Gastrocnemius medialis (tissue), 4 donors: ENCODE measurements at regions not wholly inside any gene's neighbourhood (a gene's known extent, or its start where the extent isn't known, plus 50 kb on each side); places are given as distances from the start of the nearest gene placed in this dataset.

Experiments used
- ATAC-seq, 2 donors: fragments of 150-250 bp; one replicate each; pipeline ENCODE4 v1.9.1; 2016
- DNase-seq, 2 donors: peaks; one replicate each; pipeline ENCODE4 v3.0.0-alpha.2; 2019
- H3K27ac ChIP-seq, 4 donors: fragments of 200-600 bp; sonication (generic); 1 replicate in 1 of 4; 2 replicates in 3 of 4; pipeline ENCODE4 v1.5.1; 2016 to 2018; ENCODE audit warnings: mild to moderate bottlenecking in 2 of 4, moderate library complexity in 1 of 4
- H3K27me3 ChIP-seq, 3 donors: fragments of 200-600 bp; sonication (generic) in 2 of 3; 1 replicate in 1 of 3; 2 replicates in 2 of 3; pipeline versions ENCODE4 v1.5.1 to v1.6.0; 2016 to 2019; ENCODE audit warnings: mild to moderate bottlenecking in 1 of 3, moderate library complexity in 1 of 3
- H3K36me3 ChIP-seq, 2 donors: fragments of 200-600 bp; sonication (generic) in 1 of 2; one replicate each; pipeline ENCODE4 v1.5.1; 2017 to 2018
- H3K4me1 ChIP-seq, 2 donors: fragments of 200-600 bp; sonication (generic) in 1 of 2; one replicate each; pipeline ENCODE4 v1.5.1; 2016 to 2017; ENCODE audit warnings: mild to moderate bottlenecking in 2 of 2
- H3K4me3 ChIP-seq, 4 donors: fragments of 200-600 bp; sonication (generic) in 3 of 4; 1 replicate in 1 of 4; 2 replicates in 3 of 4; pipeline ENCODE4 v1.5.1; 2016 to 2019; ENCODE audit warnings: mild to moderate bottlenecking in 2 of 4
- H3K9me3 ChIP-seq, 3 donors: fragments of 200-600 bp; sonication (generic) in 2 of 3; 1 replicate in 1 of 3; 2 replicates in 2 of 3; pipeline ENCODE4 v1.5.1; 2016 to 2019
- CTCF ChIP-seq, 5 experiments: fragments of 450-650 bp in 3 of 5; fragments of 200-600 bp in 2 of 5; sonication (generic) in 2 of 5; IDR thresholded peaks in 4 of 5; conservative IDR thresholded peaks in 1 of 5; 1 replicate in 4 of 5; 2 replicates in 1 of 5; pipeline ENCODE4 v1.5.1; 2016 to 2019; ENCODE audit warnings: antibody characterized with exemption in 5 of 5, mild to moderate bottlenecking in 3 of 5, moderate library complexity in 3 of 5
- POLR2A ChIP-seq, 2 donors: fragments of 450-650 bp; IDR thresholded peaks; one replicate each; pipeline ENCODE4 v1.6.1; 2017; ENCODE audit warnings: antibody characterized with exemption in 2 of 2, mild to moderate bottlenecking in 2 of 2, moderate library complexity in 2 of 2
- in situ Hi-C, 4 donors: fragments of 200-750 bp; cut with MboI; loops; one replicate each; pipeline versions ENCODE4 v1.15.0 to v1.8.0; 2017; ENCODE audit warnings: low sequenced_read_pairs in 4 of 4
- intact Hi-C: fragments of 100-400 bp; cut with DNase I; formaldehyde crosslinking; loops from one replicate; pipeline ENCODE4 v1.15.1; 2023; ENCODE audit warnings: low total_unique reads

GRCh38 chr16:86892509-86892908, 314.2 kb downstream of the FOXL1 start:
- in situ Hi-C loops (no loop called here), intact Hi-C loops (no loop called here)
- H3K27me3 ChIP-seq = peaks cover 0 to 14% (median 0%) of the 10 kb centered on the region in 3 donors
- no peaks in the 10 kb centered on the region for H3K9me3 ChIP-seq
- H3K4me1 ChIP-seq = peaks cover 6 to 12% of the 10 kb centered on the region in 2 donors
- TF ChIP-seq POLR2A (IDR thresholded peaks at IDR 0.05) = no peak
- TF ChIP-seq CTCF (IDR thresholded peaks at IDR 0.05 in 4 of 5, conservative IDR thresholded peaks at IDR 0.05 in 1 of 5) = no peak
- no peak overlapping the region for H3K4me3 ChIP-seq
- H3K27ac ChIP-seq = peak overlapping the region in 1 of 4 donors; percentile 52
- peak; percentile 82 to 89 for ATAC-seq
- peak in 1 of 2 donors; percentile 39 for DNase-seq
- no peaks in the 10 kb centered on the region for H3K36me3 ChIP-seq

GRCh38 chr16:86893506-86893905, 315.2 kb downstream of the FOXL1 start:
- DNase-seq = no peak
- intact Hi-C loops = no loop called here
- Histone ChIP-seq H3K4me1 (peaks cover 6 to 12% of the 10 kb centered on the region in 2 donors), H3K27me3 (peaks cover 0 to 14% (median 0%) of the 10 kb centered on the region in 3 donors), H3K4me3 (no peak overlapping the region), H3K36me3 (no peaks in the 10 kb centered on the region), H3K27ac (no peak overlapping the region), H3K9me3 (no peaks in the 10 kb centered on the region)
- in situ Hi-C loops = no loop called here
- TF ChIP-seq CTCF (IDR thresholded peaks at IDR 0.05 in 4 of 5, conservative IDR thresholded peaks at IDR 0.05 in 1 of 5) = no peak
- TF ChIP-seq POLR2A (IDR thresholded peaks at IDR 0.05) = no peak
- ATAC-seq = no peak

GRCh38 chr16:86894029-86894567, 315.7 kb downstream of the FOXL1 start:
- in situ Hi-C loops = no loop called here
- Histone ChIP-seq H3K27me3 (peaks cover 0 to 14% (median 0%) of the 10 kb centered on the region in 3 donors), H3K4me1 (peaks cover 6 to 12% of the 10 kb centered on the region in 2 donors), H3K27ac (peak overlapping the region in 1 of 4 donors; percentile 31), H3K9me3 (no peaks in the 10 kb centered on the region), H3K36me3 (no peaks in the 10 kb centered on the region), H3K4me3 (no peak overlapping the region)
- DNase-seq (peak in 1 of 2 donors; percentile 24), ATAC-seq (no peak)
- intact Hi-C loops = no loop called here
- TF ChIP-seq POLR2A (IDR thresholded peaks at IDR 0.05) (no peak), CTCF (IDR thresholded peaks at IDR 0.05 in 4 of 5, conservative IDR thresholded peaks at IDR 0.05 in 1 of 5) (no peak)

GRCh38 chr16:86894925-86895324, 316.6 kb downstream of the FOXL1 start:
- intact Hi-C loops = no loop called here
- Histone ChIP-seq H3K4me3 (no peak overlapping the region), H3K36me3 (no peaks in the 10 kb centered on the region), H3K9me3 (no peaks in the 10 kb centered on the region), H3K27ac (no peak overlapping the region), H3K27me3 (peaks cover 0 to 14% (median 0%) of the 10 kb centered on the region in 3 donors), H3K4me1 (peaks cover 6 to 12% of the 10 kb centered on the region in 2 donors)
- ATAC-seq = no peak
- in situ Hi-C loops = no loop called here
- no peak for TF ChIP-seq CTCF (IDR thresholded peaks at IDR 0.05 in 4 of 5, conservative IDR thresholded peaks at IDR 0.05 in 1 of 5)
- no peak for TF ChIP-seq POLR2A (IDR thresholded peaks at IDR 0.05)
- DNase-seq = no peak

GRCh38 chr16:86895606-86896005, 317.3 kb downstream of the FOXL1 start:
- H3K4me3 ChIP-seq = no peak overlapping the region
- H3K27ac ChIP-seq = no peak overlapping the region
- H3K9me3 ChIP-seq = no peaks in the 10 kb centered on the region
- H3K4me1 ChIP-seq = peaks cover 6 to 12% of the 10 kb centered on the region in 2 donors
- in situ Hi-C loops = no loop called here
- no peak for DNase-seq
- TF ChIP-seq CTCF (IDR thresholded peaks at IDR 0.05 in 4 of 5, conservative IDR thresholded peaks at IDR 0.05 in 1 of 5) (no peak), POLR2A (IDR thresholded peaks at IDR 0.05) (no peak)
- H3K27me3 ChIP-seq = peaks cover 0 to 11% (median 0%) of the 10 kb centered on the region in 3 donors
- ATAC-seq = no peak
- H3K36me3 ChIP-seq = no peaks in the 10 kb centered on the region
- intact Hi-C loops = no loop called here
